Esophagus squamous epithelium (tissue), 4 donors: ENCODE measurements at regions not wholly inside any gene's neighbourhood (a gene's known extent, or its start where the extent isn't known, plus 50 kb on each side); places are given as distances from the start of the nearest gene placed in this dataset.

Experiments
- CTCF ChIP-seq, 6 experiments: fragments of 450-650 bp in 4 of 6; fragments of 200-600 bp in 2 of 6; sonication (generic) in 2 of 6; IDR thresholded peaks; one replicate each; pipeline ENCODE4 v1.5.1; 2016 to 2019; ENCODE audit warnings: antibody characterized with exemption in 6 of 6, mild to moderate bottlenecking in 4 of 6, moderate library complexity in 4 of 6
- POLR2A ChIP-seq, 4 donors: fragments of 450-650 bp; IDR thresholded peaks; one replicate each; pipeline ENCODE4 v1.6.1; 2017; ENCODE audit warnings: antibody characterized with exemption in 4 of 4, mild to moderate bottlenecking in 4 of 4, moderate library complexity in 3 of 4

GRCh38 chr17:71422968-71423367 is 697.9 kb upstream of the SOX9 start:
- TF ChIP-seq CTCF (IDR thresholded peaks at IDR 0.05), result no peak
- TF ChIP-seq POLR2A (IDR thresholded peaks at IDR 0.05), result no peak
